Keratinocyte (primary cell): ENCODE measurements at regions not wholly inside any gene's neighbourhood (a gene's known extent, or its start where the extent isn't known, plus 50 kb on each side); places are given as distances from the start of the nearest gene placed in this dataset.
"Not testable (repeated sequence)": the region's sequence is repeated elsewhere in the genome, so short reads cannot be mapped to it uniquely, and the experiment has no call there.

ENCODE experiments used
- DNase-seq: peaks from one replicate; pipeline ENCODE4 v3.0.0-alpha.2; 2011; ENCODE audit warnings: low read depth, missing footprints, low spot score
- FAIRE-seq: peaks from 2 replicates; lab custom pipeline; 2011; peaks lifted over from hg19 to GRCh38; lab: Jason Lieb, UNC
- H2AFZ ChIP-seq: 2 replicates; pipeline ENCODE4 v1.6.0; 2012; ENCODE audit warnings: low read length, control low read depth, inconsistent platforms; ENCODE audit not compliant: control insufficient read depth
- H3K27ac ChIP-seq: 2 replicates; pipeline ENCODE4 v1.5.1; 2011; ENCODE audit warnings: low read length; ENCODE audit not compliant: control insufficient read depth, insufficient read depth
- H3K27me3 ChIP-seq: 3 replicates; pipeline ENCODE4 v1.6.0; 2011; ENCODE audit warnings: low read length; ENCODE audit not compliant: control insufficient read depth, insufficient read depth; ENCODE audit errors: extremely low read depth
- H3K36me3 ChIP-seq, 2 experiments: 2 replicates in 1 of 2; 3 replicates in 1 of 2; pipeline ENCODE4 v1.5.1; 2011; ENCODE audit warnings: low read length in 2 of 2, mild to moderate bottlenecking in 1 of 2; ENCODE audit not compliant: control insufficient read depth in 2 of 2, insufficient read depth in 2 of 2; ENCODE audit errors: extremely low read depth in 1 of 2
- H3K4me1 ChIP-seq: 3 replicates; pipeline ENCODE4 v1.5.1; 2011; ENCODE audit warnings: low read length; ENCODE audit not compliant: control insufficient read depth, insufficient read depth; ENCODE audit errors: extremely low read depth
- H3K4me2 ChIP-seq: 3 replicates; pipeline ENCODE4 v1.6.0; 2011; ENCODE audit warnings: low read depth, low read length; ENCODE audit not compliant: control insufficient read depth, insufficient read depth; ENCODE audit errors: extremely low read depth
- H3K4me3 ChIP-seq, 3 experiments: fragments of 200-600 bp in 1 of 3; sonication (generic) in 1 of 3; 2 replicates in 2 of 3; 3 replicates in 1 of 3; pipeline ENCODE4 v1.5.1; 2011 to 2016; ENCODE audit warnings: low read length in 3 of 3, mild to moderate bottlenecking in 3 of 3, control low read depth in 2 of 3, inconsistent platforms in 1 of 3, low read depth in 1 of 3, mixed read lengths in 1 of 3, mixed run types in 1 of 3, moderate library complexity in 1 of 3; ENCODE audit not compliant: control insufficient read depth in 2 of 3, insufficient read depth in 2 of 3; ENCODE audit errors: extremely low read depth in 1 of 3
- H3K79me2 ChIP-seq: 2 replicates; pipeline ENCODE4 v1.6.0; 2012; ENCODE audit warnings: low read length; ENCODE audit not compliant: control insufficient read depth, insufficient read depth
- H3K9ac ChIP-seq: 3 replicates; pipeline ENCODE4 v1.6.0; 2011; ENCODE audit warnings: low read length; ENCODE audit not compliant: control insufficient read depth, insufficient read depth; ENCODE audit errors: extremely low read depth
- H3K9me1 ChIP-seq: 3 replicates; pipeline ENCODE4 v1.6.0; 2011; ENCODE audit warnings: low read length; ENCODE audit not compliant: control insufficient read depth, insufficient read depth; ENCODE audit errors: extremely low read depth
- H3K9me3 ChIP-seq: 2 replicates; pipeline ENCODE4 v1.5.1; 2012; ENCODE audit warnings: low read depth, low read length; ENCODE audit not compliant: control insufficient read depth
- H4K20me1 ChIP-seq: 3 replicates; pipeline ENCODE4 v1.6.0; 2011; ENCODE audit warnings: low read length; ENCODE audit not compliant: control insufficient read depth, insufficient read depth; ENCODE audit errors: extremely low read depth
- EZH2 ChIP-seq: IDR thresholded peaks from one replicate; pipeline ENCODE4 v1.6.1; 2012; ENCODE audit warnings: inconsistent platforms, mild to moderate bottlenecking, low read length, moderate library complexity
- dilution Hi-C: fragments of 300-500 bp; cut with MboI; formaldehyde crosslinking; loops from one replicate; pipeline ENCODE4 v1.7.0; 2020; ENCODE audit warnings: low sequenced_read_pairs; ENCODE audit not compliant: extremely low pct_ligation_motif_present
- TF ChIP-seq, protein P1 (sequence below), 3 experiments: IDR thresholded peaks in 1 of 3; conservative IDR thresholded peaks in 1 of 3; optimal IDR thresholded peaks in 1 of 3; 2 replicates in 2 of 3; 3 replicates in 1 of 3; pipeline versions ENCODE3 to v1.5.1; 2011; ENCODE audit warnings: low read length in 3 of 3, mild to moderate bottlenecking in 3 of 3, moderate library complexity in 2 of 3, control low read depth in 1 of 3, inconsistent platforms in 1 of 3; ENCODE audit not compliant: insufficient read depth in 2 of 3; ENCODE audit errors: extremely low read depth in 1 of 3

DNA sequence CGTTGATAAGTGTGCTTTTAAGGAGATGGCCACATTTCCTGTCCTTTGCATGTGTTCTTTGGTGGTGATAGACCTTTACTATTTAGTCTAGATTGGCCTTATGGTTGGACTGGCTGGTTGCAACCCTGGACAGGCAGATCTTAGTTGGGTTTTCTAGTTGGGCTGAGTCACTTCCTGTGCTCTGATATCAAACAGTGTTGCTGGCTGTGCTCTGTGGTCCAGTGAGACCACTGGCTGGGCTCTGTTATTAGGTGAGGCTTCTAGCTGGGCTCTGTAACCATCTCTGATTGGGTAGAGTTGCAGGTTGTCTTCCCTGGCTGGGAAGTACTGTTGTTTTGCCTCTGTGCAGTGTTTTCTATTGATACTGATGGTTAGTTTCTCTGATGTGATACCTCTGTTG lies 432.5 kb downstream of the LRRC70 start:
- no peaks in the 10 kb centered on the region for H3K79me2 ChIP-seq
- H3K36me3 ChIP-seq: no peaks in the 10 kb centered on the region
- peaks cover 2% of the 10 kb centered on the region for H3K9me3 ChIP-seq
- no peak overlapping the region for H2AFZ ChIP-seq
- no peak overlapping the region for H3K9ac ChIP-seq
- H3K4me2 ChIP-seq: no peak overlapping the region
- no peaks in the 10 kb centered on the region for H3K4me1 ChIP-seq
- TF ChIP-seq, protein P1, sequence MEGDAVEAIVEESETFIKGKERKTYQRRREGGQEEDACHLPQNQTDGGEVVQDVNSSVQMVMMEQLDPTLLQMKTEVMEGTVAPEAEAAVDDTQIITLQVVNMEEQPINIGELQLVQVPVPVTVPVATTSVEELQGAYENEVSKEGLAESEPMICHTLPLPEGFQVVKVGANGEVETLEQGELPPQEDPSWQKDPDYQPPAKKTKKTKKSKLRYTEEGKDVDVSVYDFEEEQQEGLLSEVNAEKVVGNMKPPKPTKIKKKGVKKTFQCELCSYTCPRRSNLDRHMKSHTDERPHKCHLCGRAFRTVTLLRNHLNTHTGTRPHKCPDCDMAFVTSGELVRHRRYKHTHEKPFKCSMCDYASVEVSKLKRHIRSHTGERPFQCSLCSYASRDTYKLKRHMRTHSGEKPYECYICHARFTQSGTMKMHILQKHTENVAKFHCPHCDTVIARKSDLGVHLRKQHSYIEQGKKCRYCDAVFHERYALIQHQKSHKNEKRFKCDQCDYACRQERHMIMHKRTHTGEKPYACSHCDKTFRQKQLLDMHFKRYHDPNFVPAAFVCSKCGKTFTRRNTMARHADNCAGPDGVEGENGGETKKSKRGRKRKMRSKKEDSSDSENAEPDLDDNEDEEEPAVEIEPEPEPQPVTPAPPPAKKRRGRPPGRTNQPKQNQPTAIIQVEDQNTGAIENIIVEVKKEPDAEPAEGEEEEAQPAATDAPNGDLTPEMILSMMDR (optimal IDR thresholded peaks at IDR 0.05 in 1 of 3, IDR thresholded peaks at IDR 0.05 in 1 of 3, conservative IDR thresholded peaks at IDR 0.05 in 1 of 3; ENCODE audit: extremely low read depth in 1 of 3, insufficient read depth in 2 of 3, low read length in 3 of 3): no peak
- no peak for TF ChIP-seq EZH2
- FAIRE-seq (no peak), DNase-seq (no peak)
- dilution Hi-C loops: no loop called here
- H3K4me3 ChIP-seq: no peak overlapping the region
- H4K20me1 ChIP-seq: no peaks in the 10 kb centered on the region
- H3K27me3 ChIP-seq: no peaks in the 10 kb centered on the region
- no peak overlapping the region for H3K27ac ChIP-seq
- H3K9me1 ChIP-seq: no peaks in the 10 kb centered on the region

DNA sequence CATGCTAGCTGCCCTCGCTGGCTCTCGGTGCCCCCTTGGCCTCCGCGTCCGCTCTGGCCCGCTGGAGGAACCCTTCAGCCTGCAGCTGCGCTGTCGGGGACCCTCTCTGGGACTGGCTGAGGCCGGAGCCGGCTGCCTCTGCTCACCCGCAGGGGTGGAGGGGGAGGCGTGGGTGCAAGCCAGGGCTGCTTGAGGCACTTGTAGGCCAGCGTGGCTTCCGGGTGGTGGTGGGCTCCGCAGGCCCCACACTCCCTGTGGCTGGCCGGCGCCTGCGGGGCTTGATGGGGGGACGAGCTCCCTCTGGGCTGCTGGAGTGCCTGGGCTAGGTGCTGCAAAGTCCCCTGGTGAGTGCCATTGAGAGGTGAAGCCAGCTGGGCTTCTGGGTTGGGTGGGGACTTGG lies 429.6 kb downstream of the LRRC70 start:
- Histone ChIP-seq H3K27me3 (no peaks in the 10 kb centered on the region), H3K4me1 (no peaks in the 10 kb centered on the region), H3K4me3 (no peak overlapping the region), H3K4me2 (no peak overlapping the region), H3K27ac (no peak overlapping the region), H3K9me3 (peaks cover 2% of the 10 kb centered on the region), H3K36me3 (no peaks in the 10 kb centered on the region), H3K79me2 (no peaks in the 10 kb centered on the region), H3K9me1 (no peaks in the 10 kb centered on the region), H4K20me1 (no peaks in the 10 kb centered on the region), H2AFZ (no peak overlapping the region), H3K9ac (no peak overlapping the region)
- dilution Hi-C loops: no loop called here
- TF ChIP-seq, protein P1 (optimal IDR thresholded peaks at IDR 0.05 in 1 of 3, IDR thresholded peaks at IDR 0.05 in 1 of 3, conservative IDR thresholded peaks at IDR 0.05 in 1 of 3; ENCODE audit: extremely low read depth in 1 of 3, insufficient read depth in 2 of 3, low read length in 3 of 3): no peak
- no peak for TF ChIP-seq EZH2
- DNase-seq: no peak
- no peak for FAIRE-seq

DNA sequence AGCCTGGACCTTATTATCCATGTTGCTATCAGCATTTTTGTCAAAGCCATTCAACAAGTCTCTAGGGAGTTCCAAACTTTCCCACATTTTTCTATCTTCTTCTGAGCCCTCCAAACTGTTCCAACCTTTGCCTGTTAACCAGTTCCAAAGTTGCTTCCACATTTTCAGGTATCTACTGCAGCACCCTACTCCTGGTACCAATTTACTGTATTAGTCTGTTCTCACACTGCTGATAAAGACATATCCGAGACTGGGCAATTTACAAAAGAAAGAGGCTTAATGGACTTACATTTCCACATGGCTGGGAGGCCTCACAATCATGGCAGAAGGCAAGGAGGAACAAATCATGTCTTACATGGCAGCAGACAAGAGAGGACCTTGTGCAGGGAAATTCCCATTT lies 416.2 kb downstream of the LRRC70 start:
- FAIRE-seq, H3K9me3 ChIP-seq, H3K79me2 ChIP-seq, H3K4me2 ChIP-seq, H3K36me3 ChIP-seq, H3K9me1 ChIP-seq, H3K4me3 ChIP-seq, H3K27ac ChIP-seq, dilution Hi-C loops, H4K20me1 ChIP-seq, H3K9ac ChIP-seq, DNase-seq, H2AFZ ChIP-seq, H3K27me3 ChIP-seq, H3K4me1 ChIP-seq: not testable (repeated sequence)
